ENCODE measurements at regions not wholly inside any gene's neighbourhood (a gene's known extent, or its start where the extent isn't known, plus 50 kb on each side); places are given as distances from the start of the nearest gene placed in this dataset.

DNA sequence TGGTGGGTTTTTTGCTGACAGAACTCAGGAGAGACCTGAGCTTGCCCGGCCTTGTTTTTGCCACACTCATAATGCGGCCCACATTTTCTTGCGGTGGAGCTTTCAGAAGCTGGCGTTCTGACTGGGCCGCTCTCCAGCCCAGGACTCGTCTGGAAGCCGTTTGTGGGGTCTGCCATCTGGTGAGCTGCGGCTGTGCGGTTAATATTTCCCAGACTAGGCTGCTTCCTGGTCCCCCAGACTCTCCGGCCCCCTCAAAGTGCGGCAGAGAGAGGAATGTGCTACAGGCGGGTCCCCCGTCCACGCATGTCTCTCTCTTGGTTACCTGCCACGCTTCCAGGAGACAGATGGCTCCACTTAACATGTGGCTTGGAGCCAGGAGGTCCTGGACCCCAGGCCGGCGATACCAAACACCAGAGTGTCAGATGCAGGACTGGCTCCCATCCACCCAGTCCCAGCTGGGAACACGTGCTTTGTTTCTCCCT lies 128.9 kb upstream of the PMEPA1 start:
- DNase-seq: peak; percentile 36

DNA sequence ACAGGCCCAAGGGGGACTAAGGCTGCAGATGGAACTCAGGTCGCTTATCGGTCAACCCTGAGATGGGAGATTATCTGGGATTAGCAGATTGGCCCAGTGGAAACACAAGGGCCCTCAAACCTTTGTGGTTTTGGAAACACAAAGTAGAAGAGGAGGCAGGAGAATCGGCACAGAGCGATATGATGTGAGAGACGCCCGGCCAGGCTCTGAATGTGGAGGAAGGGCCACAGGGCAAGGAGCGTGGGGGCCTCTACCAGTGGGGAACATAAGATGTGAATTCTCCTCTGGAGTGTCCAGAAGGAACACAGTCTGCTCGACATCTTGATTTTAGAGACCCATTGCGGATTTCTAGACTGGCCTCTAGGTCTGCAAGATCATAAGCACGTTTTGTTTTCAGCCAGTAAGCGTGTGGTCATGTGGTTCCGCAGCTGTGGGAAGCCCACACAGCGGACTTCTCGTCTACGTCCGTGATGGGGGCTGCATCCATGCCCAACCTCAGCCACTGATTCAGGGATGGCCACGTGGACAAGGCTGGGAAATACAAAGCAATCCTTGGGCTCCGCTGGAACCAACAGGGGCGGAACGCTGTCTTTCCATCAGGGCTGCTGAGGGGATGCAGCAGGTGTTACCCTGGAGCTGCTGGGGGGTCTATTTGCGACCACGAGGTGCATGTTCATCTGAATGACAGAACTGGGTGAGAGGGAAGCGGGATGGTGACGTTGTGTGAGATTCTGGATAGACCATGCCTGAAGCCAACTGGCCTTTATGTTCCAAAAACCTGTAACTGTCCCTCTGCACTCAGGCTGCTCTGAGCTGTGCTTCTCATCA lies 127.6 kb upstream of the PMEPA1 start:
- no peak for DNase-seq

DNA sequence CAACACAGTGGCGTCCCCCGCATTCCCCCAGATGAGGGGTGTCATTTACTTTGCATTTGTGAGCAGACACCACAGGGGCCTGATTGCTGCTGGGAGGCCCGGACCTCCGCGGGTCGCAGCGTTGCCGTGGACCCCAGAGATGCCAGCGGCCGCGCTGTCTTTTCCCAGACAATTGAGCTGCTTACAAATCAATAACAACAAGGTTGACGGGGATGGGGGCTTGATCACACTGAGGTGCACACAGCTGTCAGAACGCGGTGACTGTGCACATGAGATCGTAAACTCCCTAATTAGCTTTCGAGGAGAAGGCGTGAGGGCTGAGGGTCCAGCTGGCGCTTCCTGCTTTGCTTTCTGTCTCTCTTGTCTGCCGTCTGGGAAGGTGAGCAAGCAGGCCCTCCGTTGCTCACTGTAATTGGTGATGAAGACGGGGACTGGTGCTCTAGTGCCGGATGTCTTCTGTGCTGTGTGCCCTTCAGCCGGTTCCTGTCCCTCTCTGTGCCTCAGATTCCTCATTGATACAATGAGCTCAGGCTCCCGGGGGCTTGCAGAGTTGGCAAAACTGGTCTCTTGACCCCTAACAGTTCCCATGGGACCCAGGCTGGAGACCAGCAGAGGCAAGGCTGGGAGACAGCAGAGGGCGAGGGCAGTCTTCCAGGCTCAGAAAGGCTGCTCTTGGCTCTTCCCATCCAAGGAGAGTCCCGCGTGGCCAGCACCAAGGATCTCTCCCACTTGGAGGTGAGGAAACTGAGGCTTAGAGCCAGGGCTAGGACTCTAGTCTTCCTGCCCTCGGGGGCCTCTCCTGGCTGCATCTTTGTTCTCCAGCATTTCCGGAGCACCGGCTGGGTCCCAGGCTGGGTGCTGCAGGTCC lies 126.0 kb upstream of the PMEPA1 start:
- DNase-seq: no peak

GRCh38 chr20:57835074-57835452 lies 125.2 kb upstream of the PMEPA1 start:
- DNase-seq: no peak

DNA sequence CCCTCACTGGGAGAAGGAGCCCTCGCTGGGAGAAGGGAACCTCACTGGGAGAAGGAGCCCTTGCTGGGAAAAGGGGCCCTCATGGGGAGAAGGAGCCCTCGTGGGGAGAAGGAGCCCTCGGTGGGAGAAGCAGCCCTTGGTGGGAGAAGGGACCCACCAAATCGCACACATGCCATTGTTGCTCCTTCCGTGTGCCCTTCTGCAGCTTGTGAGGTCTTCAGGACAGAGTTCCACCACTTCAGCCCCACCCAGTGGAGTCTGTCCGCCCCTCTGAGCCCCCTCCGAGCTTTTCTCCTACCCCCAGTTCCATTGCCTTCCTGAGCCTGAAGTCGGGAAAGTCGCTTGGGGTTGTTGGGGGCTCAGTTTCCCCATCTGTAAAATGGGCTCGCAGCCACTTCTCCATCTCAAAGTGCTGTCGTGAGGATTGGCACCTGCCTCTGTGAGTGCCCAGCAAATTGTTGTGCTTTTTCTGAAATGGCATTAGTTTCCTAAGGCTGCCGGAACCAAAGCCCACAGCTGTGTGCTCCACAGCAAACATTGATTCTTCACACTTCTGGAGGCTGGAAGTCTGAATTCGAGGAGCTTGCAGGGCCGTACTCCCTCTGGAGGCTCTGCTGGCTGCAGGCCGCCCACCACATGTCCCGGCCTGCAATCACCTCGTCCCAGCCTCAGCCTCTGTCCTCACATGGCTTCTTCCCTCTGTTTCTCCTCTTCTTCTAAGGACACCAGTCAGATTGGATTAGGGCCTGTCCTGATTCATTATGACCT lies 124.7 kb upstream of the PMEPA1 start:
- DNase-seq: no peak

- no peak for DNase-seq
These were observed 122.3 kb upstream of the PMEPA1 start for GRCh38 chr20:57831993-57832585.

- no peak for DNase-seq
These were observed 121.6 kb upstream of the PMEPA1 start for GRCh38 chr20:57831326-57831992.

GRCh38 chr20:57830515-57830895 lies 120.7 kb upstream of the PMEPA1 start:
- no peak for DNase-seq

GRCh38 chr20:57829805-57830514 lies 120.1 kb upstream of the PMEPA1 start:
- DNase-seq: no peak

GRCh38 chr20:57829336-57829735 lies 119.5 kb upstream of the PMEPA1 start:
- no peak for DNase-seq

GRCh38 chr20:57828696-57829095 lies 118.9 kb upstream of the PMEPA1 start:
- DNase-seq: no peak

DNA sequence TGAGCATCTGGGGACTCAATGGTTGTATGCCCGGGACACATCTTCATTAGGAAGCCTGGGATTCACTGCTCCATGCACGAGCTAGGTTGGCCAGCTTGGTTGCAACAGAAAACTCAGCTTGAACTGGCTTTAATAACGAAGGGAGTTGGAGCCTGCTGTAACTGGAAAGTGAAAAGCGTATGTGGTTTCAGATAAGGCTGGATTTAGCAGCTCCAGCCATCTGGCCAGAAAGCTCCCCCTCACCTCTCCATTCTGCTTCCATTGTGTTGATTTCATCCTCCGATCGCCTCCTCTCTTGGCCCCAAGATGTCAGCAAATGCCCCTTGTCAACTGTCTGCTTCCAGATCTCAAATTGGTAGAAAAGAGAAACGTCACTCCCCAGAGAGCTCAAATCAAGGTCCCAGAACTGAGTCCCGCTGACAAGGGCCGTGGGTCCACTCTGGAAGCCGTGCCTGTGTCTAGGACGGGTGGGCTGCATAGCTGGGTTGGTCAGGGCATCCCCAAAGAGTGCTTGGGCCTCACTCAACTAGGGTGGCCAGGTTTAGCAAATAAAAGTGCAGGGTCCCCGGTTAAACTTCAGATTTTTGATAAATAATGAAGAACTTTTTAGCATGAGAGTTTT lies 117.0 kb upstream of the PMEPA1 start:
- DNase-seq: no peak

GRCh38 chr20:57824909-57825308 lies 115.1 kb upstream of the PMEPA1 start:
- no peak for DNase-seq

DNA sequence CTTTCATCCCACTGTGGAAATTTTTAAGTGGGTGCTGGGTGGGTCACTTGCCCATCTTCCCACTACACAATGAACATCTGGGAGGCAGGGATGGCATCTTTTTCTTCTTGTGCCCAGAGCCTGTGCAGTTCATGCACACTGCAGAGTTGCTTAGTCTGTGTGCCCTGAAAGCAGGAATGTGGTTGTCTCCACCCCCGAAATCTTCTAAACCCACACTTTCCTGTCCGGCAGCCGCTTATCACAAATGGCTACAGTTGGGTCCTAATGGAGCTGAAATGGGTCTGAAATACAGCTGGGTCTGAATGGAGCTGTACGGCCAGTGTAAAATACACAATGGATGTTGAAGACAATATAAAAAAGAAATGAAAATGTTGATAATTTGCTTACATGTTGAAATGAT lies 112.1 kb upstream of the PMEPA1 start:
- no peak for DNase-seq

DNA sequence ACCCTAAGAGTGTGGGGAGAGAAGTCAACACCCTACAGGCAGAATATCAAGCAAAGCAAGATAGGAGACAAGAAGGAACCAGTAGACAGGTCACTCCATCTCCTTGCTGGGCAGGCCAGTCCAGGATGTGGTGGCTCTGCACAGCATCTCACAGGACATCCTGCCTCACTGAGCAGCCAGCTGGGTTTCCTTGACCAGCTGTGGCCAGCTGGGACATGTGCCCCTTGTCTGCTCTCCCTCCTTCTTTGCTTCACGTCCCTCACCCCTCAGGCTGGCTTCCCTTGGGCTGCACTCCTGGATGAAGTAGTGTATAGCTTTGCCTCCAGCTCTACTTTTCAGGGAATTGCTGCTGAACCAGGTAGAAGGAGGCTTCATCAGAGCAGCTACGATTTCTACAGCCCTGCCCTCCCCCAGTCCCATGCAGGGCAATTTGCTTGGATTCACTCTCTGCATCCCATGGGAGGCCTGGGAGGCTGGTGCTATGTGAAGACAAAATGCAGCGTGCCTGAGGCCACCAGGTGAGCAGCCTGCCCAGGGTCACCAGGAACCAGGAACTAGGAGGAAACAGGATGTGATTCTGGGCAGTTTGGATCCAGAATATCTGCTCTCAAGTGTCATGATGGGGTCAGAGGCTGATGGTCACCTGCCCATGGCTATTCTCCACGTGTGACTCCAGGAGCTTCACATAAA lies 110.0 kb upstream of the PMEPA1 start:
- no peak for DNase-seq

GRCh38 chr20:57819291-57819690 lies 109.5 kb upstream of the PMEPA1 start:
- no peak for DNase-seq

DNA sequence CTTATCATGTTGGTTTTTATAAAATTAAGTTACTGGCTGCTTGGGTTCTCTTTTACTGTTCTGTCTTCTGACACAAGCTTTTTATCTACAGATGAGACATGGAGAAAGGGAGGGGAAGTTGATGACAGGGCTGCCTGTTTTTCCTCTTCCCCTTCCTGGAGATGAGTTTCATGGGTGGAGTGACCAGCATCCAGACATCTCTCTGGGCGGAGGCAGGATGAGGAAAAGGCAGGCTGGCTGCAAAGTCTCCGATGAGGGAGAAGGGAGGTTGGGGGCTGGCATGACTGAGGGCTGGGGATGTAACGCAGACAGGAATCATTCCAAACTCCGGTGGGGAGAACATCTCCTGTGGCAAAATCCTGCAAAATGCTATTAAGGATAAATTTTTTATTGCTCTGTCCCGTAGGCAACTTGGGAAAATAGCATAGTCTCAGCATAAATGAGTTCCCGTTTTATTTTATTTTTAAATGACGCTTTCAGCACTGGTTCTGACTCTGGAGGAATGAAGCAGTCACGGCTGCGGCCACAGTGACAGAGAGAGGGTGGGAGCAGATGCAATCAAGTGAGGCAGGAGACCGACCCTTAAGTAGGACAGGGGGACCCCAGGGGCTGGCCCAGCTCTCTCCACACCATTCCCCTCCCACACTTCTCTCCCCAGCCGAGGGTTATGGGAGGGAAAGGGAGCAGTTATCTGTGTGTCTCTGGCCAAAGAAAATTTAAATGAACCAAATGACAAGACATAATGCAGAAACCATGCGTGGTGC lies 108.8 kb upstream of the PMEPA1 start:
- no peak for DNase-seq

- no peak for DNase-seq
These were observed 105.6 kb upstream of the PMEPA1 start for GRCh38 chr20:57815405-57815804.

DNA sequence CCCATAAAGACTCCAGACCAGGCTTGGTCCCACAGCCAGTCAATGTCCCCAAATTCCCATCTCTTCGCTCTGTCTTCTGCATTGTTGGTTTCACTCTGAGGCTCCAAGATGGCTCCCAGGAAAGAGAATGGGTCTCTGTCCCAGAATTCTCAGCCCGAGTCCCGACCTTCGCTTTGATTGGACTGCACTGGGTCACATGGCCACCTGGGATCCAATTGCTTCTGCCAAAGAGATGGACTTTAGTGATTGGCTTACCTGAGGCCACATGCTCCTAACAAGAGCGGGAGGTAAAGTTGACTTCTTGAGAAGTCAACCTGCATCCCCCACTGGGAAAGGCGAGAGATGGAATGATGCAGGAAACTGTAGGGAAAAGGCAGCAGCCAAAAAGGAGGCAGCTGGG lies 104.7 kb upstream of the PMEPA1 start:
- no peak for DNase-seq

All from NCI-H1105 (cell line).